ENCODE measurements at regions not wholly inside any gene's neighbourhood (a gene's known extent, or its start where the extent isn't known, plus 50 kb on each side); places are given as distances from the start of the nearest gene placed in this dataset.

DNA sequence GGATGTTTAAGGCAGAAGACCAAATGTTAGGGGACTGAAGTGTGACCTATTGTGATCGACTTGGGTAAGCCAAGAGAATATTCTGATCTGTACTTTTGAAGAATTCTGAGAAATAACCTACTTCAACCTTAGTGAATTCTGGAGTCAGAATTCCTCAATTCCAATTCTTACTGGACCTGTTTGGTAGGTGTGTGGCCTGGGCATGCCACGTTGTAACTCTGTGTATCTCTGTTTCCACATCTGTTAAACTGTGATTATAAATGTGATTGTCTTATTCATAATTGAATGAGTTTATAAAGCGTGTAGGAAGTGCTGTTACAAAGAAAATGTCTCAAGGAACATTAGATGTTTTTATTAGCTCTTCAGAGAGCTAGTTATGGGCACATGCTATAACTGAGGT, 64.5 kb downstream of the TUSC1 start:
- no peak for DNase-seq

DNA sequence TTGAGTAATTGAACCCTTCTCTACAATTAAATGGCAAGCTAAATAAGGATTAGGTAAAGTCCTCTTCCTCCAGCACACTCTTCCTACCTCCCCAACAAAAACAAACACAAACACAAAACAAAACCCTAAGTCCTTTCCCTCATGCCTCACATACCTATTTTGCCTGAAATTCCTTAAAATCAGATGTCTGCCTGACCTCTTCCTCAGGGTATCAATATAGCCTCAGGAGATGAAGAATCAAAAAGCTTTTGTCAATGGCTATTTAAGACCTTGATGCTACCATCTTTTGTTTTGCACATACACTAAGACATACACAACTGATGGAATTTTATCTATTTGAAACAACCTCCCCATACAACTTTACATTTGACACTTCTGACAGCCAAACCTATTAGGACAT, 75.1 kb downstream of the TUSC1 start:
- no peak for DNase-seq

- DNase-seq: no peak
Observed at GRCh38 chr9:25602400-25603044, 75.7 kb downstream of the TUSC1 start.

- no peak for DNase-seq
Observed at GRCh38 chr9:25600501-25600900, 77.7 kb downstream of the TUSC1 start.

- DNase-seq: no peak
Observed at GRCh38 chr9:25584611-25585010, 93.6 kb downstream of the TUSC1 start.

DNA sequence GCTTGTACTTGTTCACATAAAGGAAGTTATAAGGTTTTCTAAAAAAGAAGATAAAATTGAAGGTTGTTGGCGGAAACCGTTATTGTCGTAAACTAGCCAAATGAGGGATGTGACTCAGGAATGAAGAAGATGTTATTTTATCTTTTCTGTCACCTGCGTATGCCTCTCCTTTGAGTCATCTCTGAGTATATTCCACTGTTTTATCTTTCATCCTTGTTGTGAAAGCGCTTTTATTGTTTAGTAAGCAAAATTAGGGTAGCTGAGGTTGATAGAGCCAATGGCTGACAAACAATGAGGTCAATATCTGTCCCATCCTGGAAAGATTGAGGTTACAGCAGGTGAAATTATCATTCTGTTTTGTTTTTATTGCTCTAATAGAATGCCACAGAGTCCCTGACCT, 105.0 kb downstream of the TUSC1 start:
- DNase-seq: no peak

- DNase-seq: no peak
Observed at GRCh38 chr9:25571491-25571890, 106.8 kb downstream of the TUSC1 start.

GRCh38 chr9:25570802-25571201, 107.4 kb downstream of the TUSC1 start:
- no peak for DNase-seq

GRCh38 chr9:25562101-25562500, 116.1 kb downstream of the TUSC1 start:
- DNase-seq: no peak

- DNase-seq: no peak
Observed at GRCh38 chr9:25557645-25558300, 120.5 kb downstream of the TUSC1 start.

- DNase-seq: no peak
Observed at GRCh38 chr9:25556540-25556939, 121.7 kb downstream of the TUSC1 start.

DNA sequence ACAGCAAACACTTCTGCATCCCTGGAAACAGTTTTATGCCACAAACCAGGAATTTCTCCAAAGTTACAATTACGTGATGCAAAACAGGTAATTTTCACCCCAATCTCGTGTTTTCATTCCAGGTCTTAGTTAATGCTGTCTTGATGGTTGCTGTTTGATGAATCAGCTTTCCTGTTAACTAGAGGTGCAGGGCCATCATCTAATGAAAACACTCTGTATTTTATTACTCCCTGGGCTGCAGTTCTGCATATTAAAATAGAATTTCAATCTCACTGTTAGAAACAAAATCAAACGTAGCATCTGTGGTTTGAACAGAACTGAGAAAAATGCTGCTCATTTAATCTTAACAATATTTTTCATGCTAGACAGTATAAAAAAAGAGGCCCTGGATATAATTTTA, 129.4 kb downstream of the TUSC1 start:
- no peak for DNase-seq

- DNase-seq: no peak
Observed at GRCh38 chr9:25543806-25544205, 134.4 kb downstream of the TUSC1 start.

DNA sequence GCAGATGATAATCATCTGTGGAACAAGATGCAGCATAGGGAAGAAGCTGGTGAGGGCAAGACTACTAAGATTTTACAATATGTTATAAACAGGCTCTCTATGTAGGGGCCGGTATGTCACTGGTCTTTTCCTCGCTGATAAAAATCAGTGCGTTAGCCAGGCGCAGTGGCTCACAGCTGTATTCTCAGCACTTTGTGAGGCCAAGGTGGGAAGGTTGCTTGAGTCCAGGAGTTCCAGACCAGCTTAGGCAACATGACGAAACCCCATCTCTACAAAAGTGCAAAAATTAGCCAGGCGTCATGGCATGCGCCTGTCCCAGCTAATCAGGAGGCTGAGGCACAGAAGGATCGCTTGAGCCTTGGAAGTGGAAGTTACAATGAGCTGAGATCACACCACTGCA, 135.9 kb downstream of the TUSC1 start:
- DNase-seq: no peak

DNA sequence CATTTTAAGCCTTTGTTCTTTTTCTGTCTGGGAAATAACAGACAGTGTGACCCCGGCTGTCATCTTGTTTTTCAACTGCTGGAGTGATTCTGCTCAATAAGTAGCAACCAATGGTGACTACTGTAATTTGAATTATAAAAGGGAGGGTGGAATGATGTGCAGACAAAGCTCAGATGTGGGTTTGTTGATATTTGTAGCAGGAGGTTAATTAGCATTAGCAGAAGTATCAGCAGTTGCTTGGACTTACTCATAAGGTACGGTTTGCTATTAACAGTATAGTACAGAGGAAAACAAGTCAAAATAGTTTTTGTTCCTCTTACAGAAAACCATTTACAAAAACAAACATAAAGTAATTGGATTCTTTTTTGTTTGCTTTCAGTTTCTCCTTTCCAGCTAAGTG, 140.4 kb downstream of the TUSC1 start:
- DNase-seq: no peak

GRCh38 chr9:25519286-25519685, 159.0 kb downstream of the TUSC1 start:
- no peak for DNase-seq

DNA sequence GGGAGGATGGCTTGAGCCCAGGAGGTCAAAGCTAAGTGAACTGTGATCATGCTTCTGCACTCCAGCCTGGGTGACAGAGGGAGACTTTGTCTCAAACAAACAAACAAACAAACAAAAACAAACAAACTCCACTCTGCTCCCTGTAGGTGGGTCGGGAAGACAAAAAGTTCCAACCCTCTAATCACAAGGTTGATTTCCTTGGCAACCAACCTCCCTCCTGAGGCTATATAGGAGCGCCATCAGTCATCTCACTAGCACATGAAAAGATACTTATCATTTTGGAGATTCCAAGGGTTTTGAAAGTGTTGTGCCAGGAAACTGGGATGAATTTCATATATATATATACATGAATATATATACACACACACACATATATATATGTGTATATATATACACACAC, 160.5 kb downstream of the TUSC1 start:
- DNase-seq: no peak

- DNase-seq: no peak
Observed at GRCh38 chr9:25513509-25514033, 164.7 kb downstream of the TUSC1 start.

GRCh38 chr9:25505644-25506043, 172.6 kb downstream of the TUSC1 start:
- no peak for DNase-seq

DNA sequence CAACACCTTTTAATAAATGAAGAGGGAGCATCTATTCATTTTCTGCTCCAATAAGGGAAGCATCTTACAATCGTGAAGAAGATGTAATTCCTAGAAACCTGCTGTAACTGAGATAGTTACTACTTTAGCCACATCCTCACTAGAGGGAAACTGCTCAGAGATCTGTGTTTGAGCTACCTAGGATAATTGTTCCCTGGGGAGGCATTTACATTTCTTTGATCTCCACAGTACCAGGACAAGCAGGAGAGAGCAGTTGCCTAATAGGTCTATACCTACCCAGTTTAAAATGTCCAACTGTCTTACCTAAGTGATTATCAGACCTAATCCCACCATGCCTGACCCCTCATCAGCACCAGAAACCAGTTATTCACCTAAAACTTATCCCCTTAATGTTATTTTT, 196.9 kb downstream of the TUSC1 start:
- no peak for DNase-seq

DNA sequence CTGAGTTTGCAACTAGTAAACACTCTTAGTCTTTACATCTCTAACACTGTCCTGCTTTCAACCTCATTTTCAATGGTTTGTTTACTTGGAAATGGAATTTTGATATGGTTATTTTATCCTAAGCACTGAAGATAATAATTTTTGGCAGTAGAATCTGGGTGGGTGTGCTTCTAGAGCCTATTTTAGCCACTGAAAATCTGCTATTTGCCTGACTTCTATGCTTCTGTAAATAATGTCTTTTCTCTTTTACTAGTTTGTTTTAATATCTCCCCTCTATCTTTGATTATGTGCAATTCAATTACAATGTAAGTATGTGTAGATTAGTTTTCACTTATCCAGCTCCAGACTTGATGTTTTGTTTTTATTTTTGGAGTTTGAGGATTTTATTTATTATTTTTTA, 197.5 kb downstream of the TUSC1 start:
- DNase-seq: no peak

DNA sequence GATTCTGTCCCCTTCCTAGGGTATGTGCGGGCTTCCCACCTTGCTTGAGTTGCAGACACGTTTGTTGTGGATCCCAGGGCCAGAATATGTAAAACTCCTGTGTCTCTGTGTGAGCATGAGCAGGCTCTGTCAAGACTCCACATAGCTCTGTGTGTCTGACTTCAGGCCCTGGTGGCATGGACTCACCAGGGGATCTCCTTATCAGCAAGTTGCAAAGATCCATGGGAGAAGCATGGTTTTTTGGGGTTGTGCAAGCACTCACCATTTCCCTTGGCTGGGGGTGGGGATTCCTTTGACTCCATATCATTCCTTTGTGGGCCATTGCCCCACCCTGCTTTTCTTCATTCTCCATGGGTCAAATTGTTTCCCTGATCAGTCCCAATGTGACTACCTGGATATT, 205.6 kb downstream of the TUSC1 start:
- DNase-seq: no peak

- no peak for DNase-seq
Observed at GRCh38 chr9:25472085-25472607, 206.1 kb downstream of the TUSC1 start.

DNA sequence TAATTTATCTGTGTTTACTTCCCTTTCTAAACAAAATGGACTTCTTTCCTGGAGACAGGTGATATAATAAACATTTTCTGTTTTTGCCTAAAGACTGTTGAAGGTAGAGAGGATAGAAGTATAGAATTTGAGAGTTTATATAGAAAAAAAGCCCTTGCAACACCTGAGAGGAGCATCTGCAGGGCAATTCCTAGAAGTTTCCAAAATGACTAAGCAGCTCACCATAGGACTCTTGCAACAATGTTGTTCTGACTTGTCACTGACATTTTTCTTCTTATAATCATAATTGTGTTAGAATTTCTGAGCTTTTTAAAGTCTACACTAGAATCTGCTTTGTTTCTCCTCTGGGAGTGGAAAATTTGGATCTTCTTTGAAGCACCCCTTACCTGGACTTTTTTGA, 216.8 kb downstream of the TUSC1 start:
- DNase-seq: no peak

- no peak for DNase-seq
Observed at GRCh38 chr9:25453875-25454274, 224.4 kb downstream of the TUSC1 start.

Measured in NCI-H1105 treated with DMSO at 0.1 percent for 48 hours (cell line).